Activated naive CD4-positive, alpha-beta T cell treated with anti-CD3 and anti-CD28 coated beads for 36 hours (primary cell): ENCODE measurements at regions not wholly inside any gene's neighbourhood (a gene's known extent, or its start where the extent isn't known, plus 50 kb on each side); places are given as distances from the start of the nearest gene placed in this dataset.

Source experiments
- CTCF ChIA-PET: fragments of 350-600 bp; sonication (Branson Sonifier 250); formaldehyde crosslinking; loops from one replicate; lab custom pipeline; 2021; ENCODE audit warnings: antibody characterized with exemption; lab: Charles Lee
- DNase-seq: peaks from one replicate; pipeline ENCODE4 v3.0.0-alpha.2; 2020
- H3K27ac Mint-ChIP-seq: one replicate; pipeline ENCODE4 v1.8.0; 2021; ENCODE audit warnings: mild to moderate bottlenecking, mixed read lengths
- H3K27me3 Mint-ChIP-seq: one replicate; pipeline ENCODE4 v1.8.0; 2021; ENCODE audit warnings: low read depth, mixed read lengths
- H3K36me3 Mint-ChIP-seq: one replicate; pipeline ENCODE4 v1.8.0; 2021; ENCODE audit warnings: low read depth, mixed read lengths
- H3K4me1 Mint-ChIP-seq: one replicate; pipeline ENCODE4 v1.8.0; 2021; ENCODE audit warnings: low read depth, mixed read lengths
- H3K4me3 Mint-ChIP-seq: one replicate; pipeline ENCODE4 v1.8.0; 2021; ENCODE audit warnings: mild to moderate bottlenecking, moderate library complexity, mixed read lengths
- H3K9me3 Mint-ChIP-seq: one replicate; pipeline ENCODE4 v1.8.0; 2021; ENCODE audit warnings: mixed read lengths
- intact Hi-C: fragments of 100-400 bp; cut with micrococcal nuclease; formaldehyde crosslinking; loops from one replicate; pipeline ENCODE4 v1.15.1; 2023

- CTCF ChIA-PET = no interaction called here
- Mint-ChIP-seq H3K27me3 (no peaks in the 10 kb centered on the region), H3K4me3 (no peak overlapping the region), H3K36me3 (no peaks in the 10 kb centered on the region), H3K9me3 (peaks cover 7% of the 10 kb centered on the region), H3K27ac (no peak overlapping the region), H3K4me1 (no peaks in the 10 kb centered on the region)
- intact Hi-C loops = no loop called here
- no peak for DNase-seq
Measured at GRCh38 chr2:5051300-5051699, 640.9 kb upstream of the SOX11 start.

GRCh38 chr2:5052905-5053304 lies 639.3 kb upstream of the SOX11 start:
- intact Hi-C loops = no loop called here
- no peak for DNase-seq
- Mint-ChIP-seq H3K4me3 (no peak overlapping the region), H3K27ac (no peak overlapping the region), H3K4me1 (no peaks in the 10 kb centered on the region), H3K9me3 (no peaks in the 10 kb centered on the region), H3K27me3 (no peaks in the 10 kb centered on the region), H3K36me3 (no peaks in the 10 kb centered on the region)
- CTCF ChIA-PET = no interaction called here

- H3K4me3 Mint-ChIP-seq = no peak overlapping the region
- H3K9me3 Mint-ChIP-seq = peaks cover 2% of the 10 kb centered on the region
- H3K27me3 Mint-ChIP-seq = no peaks in the 10 kb centered on the region
- intact Hi-C loops = no loop called here
- H3K27ac Mint-ChIP-seq = no peak overlapping the region
- no peak for DNase-seq
- H3K36me3 Mint-ChIP-seq = no peaks in the 10 kb centered on the region
- no peaks in the 10 kb centered on the region for H3K4me1 Mint-ChIP-seq
- CTCF ChIA-PET = no interaction called here
Measured at GRCh38 chr2:5057891-5058351, 634.3 kb upstream of the SOX11 start.

GRCh38 chr2:5060956-5061355 lies 631.2 kb upstream of the SOX11 start:
- no peaks in the 10 kb centered on the region for H3K36me3 Mint-ChIP-seq
- DNase-seq = no peak
- H3K27me3 Mint-ChIP-seq = no peaks in the 10 kb centered on the region
- peaks cover 4% of the 10 kb centered on the region for H3K9me3 Mint-ChIP-seq
- CTCF ChIA-PET = no interaction called here
- intact Hi-C loops = no loop called here
- H3K4me1 Mint-ChIP-seq = no peaks in the 10 kb centered on the region
- no peak overlapping the region for H3K27ac Mint-ChIP-seq
- no peak overlapping the region for H3K4me3 Mint-ChIP-seq

GRCh38 chr2:5064687-5065086 lies 627.5 kb upstream of the SOX11 start:
- CTCF ChIA-PET = no interaction called here
- H3K27me3 Mint-ChIP-seq = no peaks in the 10 kb centered on the region
- H3K27ac Mint-ChIP-seq = no peak overlapping the region
- no peak overlapping the region for H3K4me3 Mint-ChIP-seq
- H3K9me3 Mint-ChIP-seq = peaks cover 4% of the 10 kb centered on the region
- no peak for DNase-seq
- H3K4me1 Mint-ChIP-seq = no peaks in the 10 kb centered on the region
- intact Hi-C loops = no loop called here
- no peaks in the 10 kb centered on the region for H3K36me3 Mint-ChIP-seq

- Mint-ChIP-seq H3K36me3 (no peaks in the 10 kb centered on the region), H3K27ac (no peak overlapping the region), H3K9me3 (peaks cover 2% of the 10 kb centered on the region), H3K27me3 (no peaks in the 10 kb centered on the region), H3K4me1 (no peaks in the 10 kb centered on the region), H3K4me3 (no peak overlapping the region)
- CTCF ChIA-PET = no interaction called here
- no peak for DNase-seq
- intact Hi-C loops = no loop called here
Measured at GRCh38 chr2:5067816-5068215, 624.4 kb upstream of the SOX11 start.

- Mint-ChIP-seq H3K9me3 (peaks cover 2% of the 10 kb centered on the region), H3K36me3 (no peaks in the 10 kb centered on the region), H3K4me3 (no peak overlapping the region), H3K27me3 (no peaks in the 10 kb centered on the region), H3K27ac (no peak overlapping the region), H3K4me1 (no peaks in the 10 kb centered on the region)
- intact Hi-C loops = no loop called here
- CTCF ChIA-PET = no interaction called here
- no peak for DNase-seq
Measured at GRCh38 chr2:5070257-5070656, 621.9 kb upstream of the SOX11 start.

GRCh38 chr2:5074733-5075132 lies 617.5 kb upstream of the SOX11 start:
- H3K27me3 Mint-ChIP-seq = no peaks in the 10 kb centered on the region
- no peaks in the 10 kb centered on the region for H3K4me1 Mint-ChIP-seq
- no peaks in the 10 kb centered on the region for H3K36me3 Mint-ChIP-seq
- no peak for DNase-seq
- H3K4me3 Mint-ChIP-seq = no peak overlapping the region
- CTCF ChIA-PET = no interaction called here
- intact Hi-C loops = no loop called here
- H3K9me3 Mint-ChIP-seq = peaks cover 4% of the 10 kb centered on the region
- H3K27ac Mint-ChIP-seq = no peak overlapping the region

GRCh38 chr2:5076599-5076998 lies 615.6 kb upstream of the SOX11 start:
- Mint-ChIP-seq H3K27me3 (no peaks in the 10 kb centered on the region), H3K4me3 (no peak overlapping the region), H3K9me3 (peaks cover 4% of the 10 kb centered on the region), H3K27ac (no peak overlapping the region), H3K4me1 (no peaks in the 10 kb centered on the region), H3K36me3 (no peaks in the 10 kb centered on the region)
- no peak for DNase-seq
- CTCF ChIA-PET = no interaction called here
- intact Hi-C loops = no loop called here

GRCh38 chr2:5077479-5078089 lies 614.6 kb upstream of the SOX11 start:
- no peaks in the 10 kb centered on the region for H3K4me1 Mint-ChIP-seq
- no peaks in the 10 kb centered on the region for H3K36me3 Mint-ChIP-seq
- H3K27ac Mint-ChIP-seq = no peak overlapping the region
- CTCF ChIA-PET = interaction anchor here (0.6 kb wide), 1 partner anchor 61 kb away, joined by 4 read pairs; no protein-coding TSS in a partner anchor
- H3K9me3 Mint-ChIP-seq = peaks cover 4% of the 10 kb centered on the region
- no peaks in the 10 kb centered on the region for H3K27me3 Mint-ChIP-seq
- DNase-seq = no peak
- no peak overlapping the region for H3K4me3 Mint-ChIP-seq
- intact Hi-C loops = no loop called here

GRCh38 chr2:5083402-5083801 lies 608.8 kb upstream of the SOX11 start:
- Mint-ChIP-seq H3K36me3 (no peaks in the 10 kb centered on the region), H3K4me3 (no peak overlapping the region), H3K27me3 (no peaks in the 10 kb centered on the region), H3K4me1 (no peaks in the 10 kb centered on the region), H3K27ac (no peak overlapping the region), H3K9me3 (peaks cover 4% of the 10 kb centered on the region)
- DNase-seq = no peak
- intact Hi-C loops = no loop called here
- CTCF ChIA-PET = no interaction called here

- no peaks in the 10 kb centered on the region for H3K27me3 Mint-ChIP-seq
- CTCF ChIA-PET = no interaction called here
- peaks cover 1% of the 10 kb centered on the region for H3K9me3 Mint-ChIP-seq
- H3K36me3 Mint-ChIP-seq = no peaks in the 10 kb centered on the region
- H3K4me1 Mint-ChIP-seq = no peaks in the 10 kb centered on the region
- no peak overlapping the region for H3K4me3 Mint-ChIP-seq
- no peak for DNase-seq
- H3K27ac Mint-ChIP-seq = no peak overlapping the region
- intact Hi-C loops = no loop called here
Measured at GRCh38 chr2:5089409-5089808, 602.8 kb upstream of the SOX11 start.

GRCh38 chr2:5093056-5093455 lies 599.1 kb upstream of the SOX11 start:
- Mint-ChIP-seq H3K27ac (no peak overlapping the region), H3K27me3 (no peaks in the 10 kb centered on the region), H3K9me3 (peaks cover 4% of the 10 kb centered on the region), H3K4me1 (no peaks in the 10 kb centered on the region), H3K36me3 (no peaks in the 10 kb centered on the region), H3K4me3 (no peak overlapping the region)
- CTCF ChIA-PET = no interaction called here
- intact Hi-C loops = no loop called here
- no peak for DNase-seq
